ENCODE measurements at regions not wholly inside any gene's neighbourhood (a gene's known extent, or its start where the extent isn't known, plus 50 kb on each side); places are given as distances from the start of the nearest gene placed in this dataset.

DNA sequence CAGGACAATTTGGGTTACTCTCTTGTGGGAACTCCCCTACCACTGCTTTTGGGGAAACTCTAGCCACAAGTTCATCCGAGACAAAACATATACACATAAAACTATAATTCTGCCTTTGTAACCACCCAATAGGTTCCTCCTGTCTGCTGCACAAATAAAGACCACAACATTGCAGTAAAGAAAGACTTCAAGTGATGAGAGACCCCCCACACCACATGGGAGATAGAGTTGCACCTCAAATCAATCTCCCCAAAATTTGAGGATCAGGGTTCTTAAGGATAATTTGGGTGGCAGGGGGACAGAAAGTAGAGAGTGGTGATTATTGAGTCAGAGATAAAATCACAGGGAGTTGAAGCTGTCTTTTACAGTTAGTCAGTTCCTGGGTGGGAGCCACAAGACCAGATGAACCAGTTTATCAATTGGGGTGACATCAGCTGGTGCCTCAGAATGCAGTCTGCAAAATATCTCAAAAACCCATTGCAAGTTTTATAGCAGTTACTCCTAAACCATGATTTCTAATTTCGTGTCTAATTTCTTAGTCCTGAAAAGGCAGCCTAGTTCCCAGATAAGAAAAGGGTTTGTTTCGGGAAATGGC, 1348.5 kb downstream of the PCDH9 start:
- TF ChIP-seq CTCF (IDR thresholded peaks at IDR 0.05): no peak
- no peak for TF ChIP-seq POLR2A (IDR thresholded peaks at IDR 0.05)
